NCI-H2227 (cell line): ENCODE measurements at regions not wholly inside any gene's neighbourhood (a gene's known extent, or its start where the extent isn't known, plus 50 kb on each side); places are given as distances from the start of the nearest gene placed in this dataset.
"Not testable (repeated sequence)": the region's sequence is repeated elsewhere in the genome, so short reads cannot be mapped to it uniquely, and the experiment has no call there.

Experiments
- DNase-seq: peaks from one replicate; lab custom pipeline; 2025; ENCODE audit not compliant: unreplicated experiment; lab: John Stamatoyannopoulos, UW

GRCh38 chr20:48214601-48215000 is 429.3 kb upstream of the SULF2 start:
- DNase-seq, result no peak

GRCh38 chr20:48213635-48214034 is 428.4 kb upstream of the SULF2 start:
- DNase-seq, result not testable (repeated sequence)

- no peak for DNase-seq
Observed at GRCh38 chr20:48212806-48213509, 427.7 kb upstream of the SULF2 start.

GRCh38 chr20:48211847-48212246 is 426.6 kb upstream of the SULF2 start:
- DNase-seq, result no peak

GRCh38 chr20:48211238-48211637 is 426.0 kb upstream of the SULF2 start:
- DNase-seq, result no peak

GRCh38 chr20:48210111-48211027 is 425.1 kb upstream of the SULF2 start:
- no peak for DNase-seq

DNA sequence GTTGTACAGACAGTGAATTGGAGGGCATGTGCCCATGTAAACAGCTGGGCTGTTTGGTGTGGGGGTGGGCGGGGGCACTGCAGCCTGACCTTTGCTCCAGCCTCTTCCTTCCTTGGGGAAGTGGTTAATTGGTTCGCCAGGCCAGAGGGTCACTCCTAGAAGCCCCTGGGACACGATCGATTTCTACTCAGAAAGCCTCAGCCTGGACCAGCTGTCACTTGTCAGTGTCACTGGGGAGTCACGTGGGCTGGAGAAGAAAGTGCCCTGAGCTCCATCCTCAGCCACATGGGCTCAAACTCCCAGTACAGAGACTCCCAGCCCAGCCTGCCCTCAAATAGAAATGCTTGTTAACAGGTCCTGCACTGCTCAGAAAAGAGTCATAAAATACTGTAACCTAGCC is 423.8 kb upstream of the SULF2 start:
- no peak for DNase-seq

- no peak for DNase-seq
Observed at GRCh38 chr20:48208176-48208575, 422.9 kb upstream of the SULF2 start.

GRCh38 chr20:48207505-48207904 is 422.2 kb upstream of the SULF2 start:
- DNase-seq, result no peak

DNA sequence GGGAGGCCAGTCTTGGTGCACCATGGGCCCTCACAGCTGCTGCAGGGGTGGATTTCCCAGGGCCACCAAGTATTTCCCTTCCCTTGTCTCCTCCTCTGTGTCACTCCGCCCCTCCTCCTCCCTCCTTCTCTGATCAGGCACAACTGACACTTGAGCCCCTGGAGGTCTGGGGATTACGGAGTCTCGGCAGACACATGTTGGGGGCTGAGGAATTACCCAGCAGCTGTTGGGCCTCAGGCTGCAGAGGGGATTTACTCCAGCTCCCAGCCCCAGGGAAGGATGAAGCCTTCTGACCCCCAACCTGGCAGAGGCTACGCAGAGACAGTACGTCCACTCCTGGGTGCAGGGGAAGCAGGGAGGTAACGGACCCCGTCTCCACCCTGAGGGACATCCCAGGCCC is 420.5 kb upstream of the SULF2 start:
- no peak for DNase-seq

DNA sequence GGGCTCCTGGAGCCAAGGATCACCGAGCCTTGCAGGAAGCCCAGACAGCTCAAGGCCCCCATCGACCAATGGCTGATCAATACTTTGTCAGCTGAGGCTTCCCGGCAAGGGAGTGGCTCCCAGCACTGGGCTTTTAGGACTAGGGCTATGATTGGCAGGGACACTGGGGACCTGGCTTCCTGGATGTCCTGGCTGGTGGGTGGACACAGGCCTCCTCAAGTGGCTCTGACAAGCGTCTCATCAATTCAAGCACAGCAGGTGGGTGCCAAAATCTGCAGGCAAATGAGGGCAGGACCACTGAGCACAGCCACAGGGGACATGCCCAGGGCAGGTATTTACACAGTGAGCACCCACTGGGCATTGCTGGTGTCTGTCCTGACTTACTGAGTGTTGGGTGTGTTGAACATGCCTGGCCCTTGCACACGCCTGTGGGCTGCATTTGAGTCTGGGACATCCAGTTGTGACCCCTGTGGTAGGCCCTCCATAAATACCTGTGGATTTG is 420.1 kb upstream of the SULF2 start:
- no peak for DNase-seq

GRCh38 chr20:48204499-48204898 is 419.2 kb upstream of the SULF2 start:
- DNase-seq, result no peak

GRCh38 chr20:48203252-48203651 is 418.0 kb upstream of the SULF2 start:
- DNase-seq, result no peak

- DNase-seq, result no peak
Observed at GRCh38 chr20:48202334-48203113, 417.2 kb upstream of the SULF2 start.

- no peak for DNase-seq
Observed at GRCh38 chr20:48201885-48202284, 416.6 kb upstream of the SULF2 start.

DNA sequence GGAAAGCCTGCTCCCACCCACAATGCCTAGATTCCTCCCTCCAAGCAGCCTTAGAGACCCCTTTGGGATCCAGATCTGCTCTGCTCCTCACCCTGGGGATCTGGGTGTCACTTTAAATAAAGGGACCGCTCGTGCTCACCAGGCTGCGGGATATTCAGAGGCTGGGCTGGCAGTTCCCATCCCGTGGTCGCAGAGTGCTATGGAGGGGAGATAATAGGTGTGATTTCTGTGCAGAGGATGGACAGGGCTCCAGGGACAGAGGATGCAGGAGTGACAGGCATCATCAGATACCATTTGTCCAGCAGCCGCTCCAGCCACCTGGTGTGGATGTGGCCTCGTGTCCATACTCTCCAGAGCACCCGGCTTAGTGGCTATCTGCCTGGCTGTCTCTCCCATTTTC is 415.9 kb upstream of the SULF2 start:
- DNase-seq, result no peak

DNA sequence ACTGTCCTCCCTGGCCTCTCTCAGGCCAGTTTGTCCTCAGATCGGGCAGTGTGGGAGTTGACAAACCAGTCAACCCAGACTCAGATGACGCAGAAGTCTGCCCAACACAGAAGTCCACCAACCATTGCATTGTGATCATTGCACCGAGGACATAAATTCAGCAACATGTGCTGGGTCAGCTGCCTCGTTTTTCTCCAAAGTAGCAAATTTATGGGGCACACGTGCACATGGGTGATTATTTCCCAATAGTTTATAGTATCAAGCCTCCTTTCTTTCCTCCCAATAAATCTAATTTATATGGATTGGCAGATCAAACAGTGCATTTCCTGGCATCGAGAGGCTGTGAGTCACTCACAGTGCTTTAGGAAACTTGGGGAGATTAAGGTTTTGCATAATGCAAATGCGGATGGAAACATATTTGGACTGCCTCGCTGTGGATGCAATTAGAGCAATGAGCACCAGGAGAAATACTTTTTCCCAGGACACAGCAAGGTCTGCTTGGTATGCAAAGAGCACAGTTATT is 413.7 kb upstream of the SULF2 start:
- no peak for DNase-seq

- no peak for DNase-seq
Observed at GRCh38 chr20:48197066-48197465, 411.8 kb upstream of the SULF2 start.

GRCh38 chr20:48196486-48196885 is 411.2 kb upstream of the SULF2 start:
- no peak for DNase-seq

- no peak for DNase-seq
Observed at GRCh38 chr20:48196001-48196400, 410.7 kb upstream of the SULF2 start.
